Hematopoietic multipotent progenitor cell treated with erythropoietin and hydrocortisone succinate and interleukin-3 and kit ligand, for 6 days (in vitro differentiated cells): ENCODE measurements at regions not wholly inside any gene's neighbourhood (a gene's known extent, or its start where the extent isn't known, plus 50 kb on each side); places are given as distances from the start of the nearest gene placed in this dataset.
"Not testable (repeated sequence)": the region's sequence is repeated elsewhere in the genome, so short reads cannot be mapped to it uniquely, and the experiment has no call there.

Source experiments
- DNase-seq: peaks from one replicate; pipeline ENCODE4 v3.0.0-alpha.2; 2015

GRCh38 chr3:33957176-33957575, 158.7 kb downstream of the PDCD6IP start:
- no peak for DNase-seq

- DNase-seq = no peak
Measured at GRCh38 chr3:33958661-33959060, 160.2 kb downstream of the PDCD6IP start.

GRCh38 chr3:33962396-33962795, 164.0 kb downstream of the PDCD6IP start:
- DNase-seq = no peak

GRCh38 chr3:33970180-33970579, 171.8 kb downstream of the PDCD6IP start:
- DNase-seq = not testable (repeated sequence)

- no peak for DNase-seq
Measured at GRCh38 chr3:33971055-33971454, 172.6 kb downstream of the PDCD6IP start.

GRCh38 chr3:33975463-33975862, 177.0 kb downstream of the PDCD6IP start:
- DNase-seq = no peak

- no peak for DNase-seq
Measured at GRCh38 chr3:33977227-33977626, 178.8 kb downstream of the PDCD6IP start.

GRCh38 chr3:33980252-33980651, 181.8 kb downstream of the PDCD6IP start:
- DNase-seq = no peak

GRCh38 chr3:33982269-33982798, 183.9 kb downstream of the PDCD6IP start:
- no peak for DNase-seq

- DNase-seq = not testable (repeated sequence)
Measured at GRCh38 chr3:33982949-33983348, 184.5 kb downstream of the PDCD6IP start.

- no peak for DNase-seq
Measured at GRCh38 chr3:33989229-33989628, 190.8 kb downstream of the PDCD6IP start.

GRCh38 chr3:33991673-33992072, 193.2 kb downstream of the PDCD6IP start:
- DNase-seq = no peak

- DNase-seq = no peak
Measured at GRCh38 chr3:33993631-33994030, 195.2 kb downstream of the PDCD6IP start.

GRCh38 chr3:33994568-33994967, 196.1 kb downstream of the PDCD6IP start:
- DNase-seq = no peak

- DNase-seq = no peak
Measured at GRCh38 chr3:34000301-34000700, 201.9 kb downstream of the PDCD6IP start.

GRCh38 chr3:34001022-34001421, 202.6 kb downstream of the PDCD6IP start:
- no peak for DNase-seq

- no peak for DNase-seq
Measured at GRCh38 chr3:34001990-34002389, 203.6 kb downstream of the PDCD6IP start.

GRCh38 chr3:34002569-34003100, 204.2 kb downstream of the PDCD6IP start:
- DNase-seq = no peak

- DNase-seq = no peak
Measured at GRCh38 chr3:34005886-34006285, 207.5 kb downstream of the PDCD6IP start.

- no peak for DNase-seq
Measured at GRCh38 chr3:34008191-34008590, 209.8 kb downstream of the PDCD6IP start.

GRCh38 chr3:34008836-34009809, 210.7 kb downstream of the PDCD6IP start:
- no peak for DNase-seq

- peak; percentile 23 for DNase-seq
Measured at GRCh38 chr3:34011171-34012101, 213.0 kb downstream of the PDCD6IP start.

- DNase-seq = no peak
Measured at GRCh38 chr3:34012102-34012461, 213.7 kb downstream of the PDCD6IP start.
